Panc1 (cell line): ENCODE measurements at regions not wholly inside any gene's neighbourhood (a gene's known extent, or its start where the extent isn't known, plus 50 kb on each side); places are given as distances from the start of the nearest gene placed in this dataset.

Experiments used
- CTCF ChIP-seq: fragments of 450-650 bp; IDR thresholded peaks from 2 replicates; pipeline ENCODE4 v1.5.1; 2017; ENCODE audit warnings: mild to moderate bottlenecking
- POLR2AphosphoS5 ChIP-seq: IDR thresholded peaks from 2 replicates; pipeline ENCODE4 v1.6.1; 2012; ENCODE audit warnings: mild to moderate bottlenecking, low read depth, low read length, moderate library complexity
- SIN3A ChIP-seq: IDR thresholded peaks from 2 replicates; pipeline ENCODE4 v1.6.1; 2012; ENCODE audit warnings: low read depth, mild to moderate bottlenecking, low read length, moderate library complexity, borderline replicate concordance; ENCODE audit not compliant: insufficient read depth
- TCF7L2 ChIP-seq: IDR thresholded peaks from 2 replicates; pipeline ENCODE4 v1.6.1; 2011; ENCODE audit warnings: mild to moderate bottlenecking, low read depth, low read length, inconsistent platforms
- TF ChIP-seq, protein P1 (sequence below), 2 experiments: IDR thresholded peaks; 2 replicates each; pipeline ENCODE4 v1.6.1; 2011 to 2012; ENCODE audit warnings: low read depth in 2 of 2, control low read depth in 1 of 2, low read length in 1 of 2, mild to moderate bottlenecking in 1 of 2, moderate library complexity in 1 of 2; ENCODE audit not compliant: insufficient read depth in 1 of 2

GRCh38 chr4:124066595-124066994 lies 645.9 kb downstream of the ANKRD50 start:
- TF ChIP-seq CTCF (no peak), TCF7L2 (no peak), SIN3A (no peak), POLR2AphosphoS5 (no peak)
- TF ChIP-seq, protein P1, sequence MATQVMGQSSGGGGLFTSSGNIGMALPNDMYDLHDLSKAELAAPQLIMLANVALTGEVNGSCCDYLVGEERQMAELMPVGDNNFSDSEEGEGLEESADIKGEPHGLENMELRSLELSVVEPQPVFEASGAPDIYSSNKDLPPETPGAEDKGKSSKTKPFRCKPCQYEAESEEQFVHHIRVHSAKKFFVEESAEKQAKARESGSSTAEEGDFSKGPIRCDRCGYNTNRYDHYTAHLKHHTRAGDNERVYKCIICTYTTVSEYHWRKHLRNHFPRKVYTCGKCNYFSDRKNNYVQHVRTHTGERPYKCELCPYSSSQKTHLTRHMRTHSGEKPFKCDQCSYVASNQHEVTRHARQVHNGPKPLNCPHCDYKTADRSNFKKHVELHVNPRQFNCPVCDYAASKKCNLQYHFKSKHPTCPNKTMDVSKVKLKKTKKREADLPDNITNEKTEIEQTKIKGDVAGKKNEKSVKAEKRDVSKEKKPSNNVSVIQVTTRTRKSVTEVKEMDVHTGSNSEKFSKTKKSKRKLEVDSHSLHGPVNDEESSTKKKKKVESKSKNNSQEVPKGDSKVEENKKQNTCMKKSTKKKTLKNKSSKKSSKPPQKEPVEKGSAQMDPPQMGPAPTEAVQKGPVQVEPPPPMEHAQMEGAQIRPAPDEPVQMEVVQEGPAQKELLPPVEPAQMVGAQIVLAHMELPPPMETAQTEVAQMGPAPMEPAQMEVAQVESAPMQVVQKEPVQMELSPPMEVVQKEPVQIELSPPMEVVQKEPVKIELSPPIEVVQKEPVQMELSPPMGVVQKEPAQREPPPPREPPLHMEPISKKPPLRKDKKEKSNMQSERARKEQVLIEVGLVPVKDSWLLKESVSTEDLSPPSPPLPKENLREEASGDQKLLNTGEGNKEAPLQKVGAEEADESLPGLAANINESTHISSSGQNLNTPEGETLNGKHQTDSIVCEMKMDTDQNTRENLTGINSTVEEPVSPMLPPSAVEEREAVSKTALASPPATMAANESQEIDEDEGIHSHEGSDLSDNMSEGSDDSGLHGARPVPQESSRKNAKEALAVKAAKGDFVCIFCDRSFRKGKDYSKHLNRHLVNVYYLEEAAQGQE (IDR thresholded peaks at IDR 0.05; ENCODE audit: insufficient read depth in 1 of 2, low read depth in 2 of 2, low read length in 1 of 2) = no peak
